ENCODE measurements at regions not wholly inside any gene's neighbourhood (a gene's known extent, or its start where the extent isn't known, plus 50 kb on each side); places are given as distances from the start of the nearest gene placed in this dataset.
"Not testable (repeated sequence)": the region's sequence is repeated elsewhere in the genome, so short reads cannot be mapped to it uniquely, and the experiment has no call there.

- TF ChIP-seq POLR2A (IDR thresholded peaks at IDR 0.05; ENCODE audit: low read depth, low read length) = no peak
- TF ChIP-seq POLR2AphosphoS5 (IDR thresholded peaks at IDR 0.05; ENCODE audit: low read depth, low read length) = no peak
- TF ChIP-seq TAF1 (IDR thresholded peaks at IDR 0.05; ENCODE audit: borderline replicate concordance, low read depth, low read length) = no peak
- DNase-seq (ENCODE audit: insufficient read length) = no peak
- no peak for FAIRE-seq
Observed at GRCh38 chr5:67639313-67639712, 442.7 kb upstream of the CD180 start.

GRCh38 chr5:67636850-67637524, 440.4 kb upstream of the CD180 start:
- DNase-seq (ENCODE audit: insufficient read length) (no peak), FAIRE-seq (no peak)
- TF ChIP-seq POLR2AphosphoS5 (IDR thresholded peaks at IDR 0.05; ENCODE audit: low read depth, low read length) (no peak), POLR2A (IDR thresholded peaks at IDR 0.05; ENCODE audit: low read depth, low read length) (no peak), TAF1 (IDR thresholded peaks at IDR 0.05; ENCODE audit: borderline replicate concordance, low read depth, low read length) (no peak)

- FAIRE-seq = no peak
- no peak for DNase-seq (ENCODE audit: insufficient read length)
- TF ChIP-seq POLR2A (IDR thresholded peaks at IDR 0.05; ENCODE audit: low read depth, low read length) (no peak), POLR2AphosphoS5 (IDR thresholded peaks at IDR 0.05; ENCODE audit: low read depth, low read length) (no peak), TAF1 (IDR thresholded peaks at IDR 0.05; ENCODE audit: borderline replicate concordance, low read depth, low read length) (no peak)
Observed at GRCh38 chr5:67636091-67636490, 439.5 kb upstream of the CD180 start.

GRCh38 chr5:67627079-67627478, 430.5 kb upstream of the CD180 start:
- DNase-seq (ENCODE audit: insufficient read length); FAIRE-seq: not testable (repeated sequence)

- TF ChIP-seq TAF1 (IDR thresholded peaks at IDR 0.05; ENCODE audit: borderline replicate concordance, low read depth, low read length) (no peak), POLR2AphosphoS5 (IDR thresholded peaks at IDR 0.05; ENCODE audit: low read depth, low read length) (no peak), POLR2A (IDR thresholded peaks at IDR 0.05; ENCODE audit: low read depth, low read length) (no peak)
- no peak for DNase-seq (ENCODE audit: insufficient read length)
- no peak for FAIRE-seq
Observed at GRCh38 chr5:67623078-67623477, 426.5 kb upstream of the CD180 start.

GRCh38 chr5:67620424-67621397, 424.1 kb upstream of the CD180 start:
- no peak for TF ChIP-seq POLR2A (IDR thresholded peaks at IDR 0.05; ENCODE audit: low read depth, low read length)
- no peak for TF ChIP-seq POLR2AphosphoS5 (IDR thresholded peaks at IDR 0.05; ENCODE audit: low read depth, low read length)
- DNase-seq (ENCODE audit: insufficient read length) (no peak), FAIRE-seq (no peak)

- no peak for FAIRE-seq
Observed at GRCh38 chr5:67619636-67620035, 423.0 kb upstream of the CD180 start.

GRCh38 chr5:67619235-67619634, 422.6 kb upstream of the CD180 start:
- no peak for FAIRE-seq
- DNase-seq (ENCODE audit: insufficient read length) = no peak
- TF ChIP-seq TAF1 (IDR thresholded peaks at IDR 0.05; ENCODE audit: borderline replicate concordance, low read depth, low read length) (no peak), POLR2AphosphoS5 (IDR thresholded peaks at IDR 0.05; ENCODE audit: low read depth, low read length) (no peak), POLR2A (IDR thresholded peaks at IDR 0.05; ENCODE audit: low read depth, low read length) (no peak)

More at GRCh38 chr5:67619636-67620035, 423.0 kb upstream of the CD180 start:
- TF ChIP-seq POLR2AphosphoS5 (IDR thresholded peaks at IDR 0.05; ENCODE audit: low read depth, low read length) = no peak
- no peak for TF ChIP-seq TAF1 (IDR thresholded peaks at IDR 0.05; ENCODE audit: borderline replicate concordance, low read depth, low read length)
- TF ChIP-seq POLR2A (IDR thresholded peaks at IDR 0.05; ENCODE audit: low read depth, low read length) = no peak
- DNase-seq (ENCODE audit: insufficient read length) = no peak

- DNase-seq (ENCODE audit: insufficient read length) = no peak
- TF ChIP-seq TAF1 (IDR thresholded peaks at IDR 0.05; ENCODE audit: borderline replicate concordance, low read depth, low read length) (no peak), POLR2AphosphoS5 (IDR thresholded peaks at IDR 0.05; ENCODE audit: low read depth, low read length) (no peak), POLR2A (IDR thresholded peaks at IDR 0.05; ENCODE audit: low read depth, low read length) (no peak)
- FAIRE-seq = no peak
Observed at GRCh38 chr5:67617051-67617450, 420.5 kb upstream of the CD180 start.

GRCh38 chr5:67612961-67613360, 416.4 kb upstream of the CD180 start:
- TF ChIP-seq POLR2A (IDR thresholded peaks at IDR 0.05; ENCODE audit: low read depth, low read length) (no peak), POLR2AphosphoS5 (IDR thresholded peaks at IDR 0.05; ENCODE audit: low read depth, low read length) (no peak), TAF1 (IDR thresholded peaks at IDR 0.05; ENCODE audit: borderline replicate concordance, low read depth, low read length) (no peak)
- no peak for DNase-seq (ENCODE audit: insufficient read length)
- no peak for FAIRE-seq

- TF ChIP-seq TAF1 (IDR thresholded peaks at IDR 0.05; ENCODE audit: borderline replicate concordance, low read depth, low read length) = no peak
- no peak for TF ChIP-seq POLR2AphosphoS5 (IDR thresholded peaks at IDR 0.05; ENCODE audit: low read depth, low read length)
- no peak for TF ChIP-seq POLR2A (IDR thresholded peaks at IDR 0.05; ENCODE audit: low read depth, low read length)
- FAIRE-seq (no peak), DNase-seq (ENCODE audit: insufficient read length) (no peak)
Observed at GRCh38 chr5:67610186-67610912, 413.8 kb upstream of the CD180 start.
